HL-60 (cell line): ENCODE measurements at regions not wholly inside any gene's neighbourhood (a gene's known extent, or its start where the extent isn't known, plus 50 kb on each side); places are given as distances from the start of the nearest gene placed in this dataset.

Experiments
- CTCF ChIP-seq: IDR thresholded peaks from one replicate; pipeline ENCODE4 v1.5.1; 2011; ENCODE audit warnings: low read length, control low read depth, inconsistent platforms; ENCODE audit not compliant: insufficient read depth
- TF ChIP-seq, protein P1 (sequence below): IDR thresholded peaks from 2 replicates; pipeline ENCODE4 v1.6.1; 2012; ENCODE audit warnings: low read depth; ENCODE audit not compliant: insufficient replicate concordance

DNA sequence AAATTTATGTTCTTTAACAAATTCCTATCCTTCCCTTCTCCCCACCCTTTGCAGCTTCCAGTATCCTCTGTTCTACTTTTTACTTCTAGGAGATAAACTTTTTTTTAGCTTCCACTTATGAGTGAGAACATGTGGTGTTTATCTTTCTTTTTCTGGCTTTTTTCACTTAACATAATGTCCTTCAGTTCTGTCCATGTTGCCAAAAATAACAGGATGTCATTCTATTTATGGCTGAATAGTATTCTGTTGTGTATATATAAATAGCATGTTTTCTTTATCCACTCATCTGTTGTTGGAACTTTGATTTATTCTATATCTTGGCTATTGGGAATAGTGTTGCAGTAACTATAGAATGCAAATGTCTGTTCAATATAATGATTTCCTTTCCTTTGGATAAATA, 1191.2 kb downstream of the CNTNAP5 start:
- no peak for TF ChIP-seq CTCF
- TF ChIP-seq, protein P1, sequence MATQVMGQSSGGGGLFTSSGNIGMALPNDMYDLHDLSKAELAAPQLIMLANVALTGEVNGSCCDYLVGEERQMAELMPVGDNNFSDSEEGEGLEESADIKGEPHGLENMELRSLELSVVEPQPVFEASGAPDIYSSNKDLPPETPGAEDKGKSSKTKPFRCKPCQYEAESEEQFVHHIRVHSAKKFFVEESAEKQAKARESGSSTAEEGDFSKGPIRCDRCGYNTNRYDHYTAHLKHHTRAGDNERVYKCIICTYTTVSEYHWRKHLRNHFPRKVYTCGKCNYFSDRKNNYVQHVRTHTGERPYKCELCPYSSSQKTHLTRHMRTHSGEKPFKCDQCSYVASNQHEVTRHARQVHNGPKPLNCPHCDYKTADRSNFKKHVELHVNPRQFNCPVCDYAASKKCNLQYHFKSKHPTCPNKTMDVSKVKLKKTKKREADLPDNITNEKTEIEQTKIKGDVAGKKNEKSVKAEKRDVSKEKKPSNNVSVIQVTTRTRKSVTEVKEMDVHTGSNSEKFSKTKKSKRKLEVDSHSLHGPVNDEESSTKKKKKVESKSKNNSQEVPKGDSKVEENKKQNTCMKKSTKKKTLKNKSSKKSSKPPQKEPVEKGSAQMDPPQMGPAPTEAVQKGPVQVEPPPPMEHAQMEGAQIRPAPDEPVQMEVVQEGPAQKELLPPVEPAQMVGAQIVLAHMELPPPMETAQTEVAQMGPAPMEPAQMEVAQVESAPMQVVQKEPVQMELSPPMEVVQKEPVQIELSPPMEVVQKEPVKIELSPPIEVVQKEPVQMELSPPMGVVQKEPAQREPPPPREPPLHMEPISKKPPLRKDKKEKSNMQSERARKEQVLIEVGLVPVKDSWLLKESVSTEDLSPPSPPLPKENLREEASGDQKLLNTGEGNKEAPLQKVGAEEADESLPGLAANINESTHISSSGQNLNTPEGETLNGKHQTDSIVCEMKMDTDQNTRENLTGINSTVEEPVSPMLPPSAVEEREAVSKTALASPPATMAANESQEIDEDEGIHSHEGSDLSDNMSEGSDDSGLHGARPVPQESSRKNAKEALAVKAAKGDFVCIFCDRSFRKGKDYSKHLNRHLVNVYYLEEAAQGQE, result no peak
